GM12873 (cell line): ENCODE measurements at regions not wholly inside any gene's neighbourhood (a gene's known extent, or its start where the extent isn't known, plus 50 kb on each side); places are given as distances from the start of the nearest gene placed in this dataset.

Experiments used
- TF ChIP-seq, protein P1 (sequence below): IDR thresholded peaks from 2 replicates; pipeline ENCODE4 v1.5.1; 2012; ENCODE audit warnings: low read depth, mild to moderate bottlenecking, moderate library complexity, low read length, control low read depth; ENCODE audit not compliant: insufficient read depth; ENCODE audit errors: missing control alignments

- TF ChIP-seq, protein P1, sequence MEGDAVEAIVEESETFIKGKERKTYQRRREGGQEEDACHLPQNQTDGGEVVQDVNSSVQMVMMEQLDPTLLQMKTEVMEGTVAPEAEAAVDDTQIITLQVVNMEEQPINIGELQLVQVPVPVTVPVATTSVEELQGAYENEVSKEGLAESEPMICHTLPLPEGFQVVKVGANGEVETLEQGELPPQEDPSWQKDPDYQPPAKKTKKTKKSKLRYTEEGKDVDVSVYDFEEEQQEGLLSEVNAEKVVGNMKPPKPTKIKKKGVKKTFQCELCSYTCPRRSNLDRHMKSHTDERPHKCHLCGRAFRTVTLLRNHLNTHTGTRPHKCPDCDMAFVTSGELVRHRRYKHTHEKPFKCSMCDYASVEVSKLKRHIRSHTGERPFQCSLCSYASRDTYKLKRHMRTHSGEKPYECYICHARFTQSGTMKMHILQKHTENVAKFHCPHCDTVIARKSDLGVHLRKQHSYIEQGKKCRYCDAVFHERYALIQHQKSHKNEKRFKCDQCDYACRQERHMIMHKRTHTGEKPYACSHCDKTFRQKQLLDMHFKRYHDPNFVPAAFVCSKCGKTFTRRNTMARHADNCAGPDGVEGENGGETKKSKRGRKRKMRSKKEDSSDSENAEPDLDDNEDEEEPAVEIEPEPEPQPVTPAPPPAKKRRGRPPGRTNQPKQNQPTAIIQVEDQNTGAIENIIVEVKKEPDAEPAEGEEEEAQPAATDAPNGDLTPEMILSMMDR = no peak
These were observed 494.6 kb upstream of the EPHA5 start for GRCh38 chr4:66164869-66165268.

- TF ChIP-seq, protein P1 = no peak
These were observed 490.3 kb upstream of the EPHA5 start for GRCh38 chr4:66160606-66161005.

DNA sequence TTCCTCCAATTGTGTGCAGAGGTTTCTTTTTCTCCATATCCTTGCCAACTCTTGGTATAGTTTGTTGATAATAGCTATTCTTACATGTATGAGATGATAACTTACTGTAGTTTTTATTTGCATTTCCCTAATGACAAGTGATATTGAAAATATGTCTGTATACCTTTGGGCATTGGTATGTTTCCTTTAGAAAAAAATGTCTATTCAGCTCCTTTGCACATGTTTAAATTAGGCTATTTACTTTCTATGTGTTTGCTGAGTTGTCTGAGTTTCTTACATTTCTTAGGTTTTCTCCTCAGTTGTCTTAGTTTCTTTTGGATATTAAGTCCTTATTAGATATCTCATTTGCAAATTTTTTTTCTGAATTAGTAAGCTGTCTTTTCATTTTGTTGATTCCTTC, 487.3 kb upstream of the EPHA5 start:
- TF ChIP-seq, protein P1 = no peak

DNA sequence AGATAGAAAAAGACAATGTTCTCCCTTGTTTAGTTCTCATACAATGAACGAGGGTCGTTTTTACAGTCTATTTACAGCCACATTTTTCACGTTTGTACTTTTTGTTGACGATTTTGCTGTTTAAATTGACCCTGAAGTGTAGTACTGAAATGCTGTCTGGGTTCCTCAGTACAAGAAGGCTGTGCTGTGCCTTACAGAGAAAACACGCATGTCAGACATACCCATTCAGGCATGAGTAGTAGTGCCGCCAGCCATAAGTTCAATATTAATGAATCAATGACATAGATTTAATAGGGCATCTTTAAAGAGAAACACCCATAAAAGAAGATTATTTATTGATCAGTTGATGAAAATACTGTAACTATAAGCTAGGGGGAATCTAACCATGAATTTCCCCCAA, 459.8 kb upstream of the EPHA5 start:
- TF ChIP-seq, protein P1 = no peak

- TF ChIP-seq, protein P1 = no peak
These were observed 453.6 kb upstream of the EPHA5 start for GRCh38 chr4:66123831-66124413.

DNA sequence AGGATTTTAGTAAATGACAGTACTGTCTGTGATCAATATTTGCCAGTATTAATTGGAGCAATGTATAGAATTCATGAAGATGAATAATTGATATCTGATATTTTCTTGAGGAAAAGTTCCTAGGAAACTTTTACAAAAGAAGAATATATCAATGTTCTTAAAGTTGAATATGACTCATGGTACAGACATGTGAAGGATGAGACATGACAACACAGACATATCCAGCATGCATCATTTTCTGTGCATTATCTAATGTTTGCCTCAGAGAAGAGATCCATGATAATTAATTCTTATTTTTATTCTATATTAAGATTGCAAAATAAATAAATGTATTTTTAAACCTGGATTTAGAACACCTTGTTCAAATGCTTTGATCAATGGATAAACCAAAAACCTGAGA, 452.9 kb upstream of the EPHA5 start:
- TF ChIP-seq, protein P1 = no peak

DNA sequence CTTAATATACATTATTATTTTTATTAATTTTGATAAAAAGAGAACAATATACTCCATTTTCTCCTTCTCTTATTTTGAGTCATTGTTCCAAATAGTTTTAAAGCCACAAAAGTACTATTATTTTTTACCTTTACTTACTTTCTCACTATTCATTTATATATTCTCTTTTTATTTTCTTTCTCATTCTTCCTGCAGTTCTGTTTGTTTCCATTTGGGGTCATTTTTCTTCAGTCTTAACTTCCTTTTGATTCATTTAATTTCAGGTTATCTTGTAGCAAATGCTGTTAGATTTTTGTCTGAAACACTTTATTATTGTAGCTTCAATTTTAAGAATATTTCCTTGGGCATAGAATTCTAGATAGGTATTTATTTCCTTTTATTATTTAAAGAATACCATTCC, 438.6 kb upstream of the EPHA5 start:
- TF ChIP-seq, protein P1 = no peak

DNA sequence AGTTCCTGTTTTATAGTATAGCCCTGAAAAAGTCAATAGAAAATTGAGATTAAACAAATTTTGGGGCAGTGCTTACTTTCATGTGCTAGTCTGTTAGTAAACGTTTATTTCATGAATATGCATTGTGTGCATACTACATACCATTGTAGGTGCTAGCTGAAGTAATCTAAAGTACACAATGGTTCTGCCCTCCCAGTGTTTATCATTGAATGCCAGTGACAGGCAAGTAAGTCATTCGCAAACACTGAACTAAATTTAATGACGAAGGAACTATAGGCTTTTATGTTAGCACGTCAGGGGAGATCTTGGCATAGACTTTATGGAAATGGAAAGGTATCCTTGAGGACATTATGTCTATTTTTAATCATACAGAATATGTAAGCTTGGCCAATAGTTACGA, 426.9 kb upstream of the EPHA5 start:
- TF ChIP-seq, protein P1 = no peak
